ENCODE measurements at regions not wholly inside any gene's neighbourhood (a gene's known extent, or its start where the extent isn't known, plus 50 kb on each side); places are given as distances from the start of the nearest gene placed in this dataset.

GRCh38 chr2:35000453-35000852 is 1355.1 kb upstream of the CRIM1 start:
- no peak for TF ChIP-seq CTCF (IDR thresholded peaks at IDR 0.05)
- DNase-seq (ENCODE audit: low spot score): no peak
- no peak for ATAC-seq (ENCODE audit: low FRiP score)

GRCh38 chr2:34998741-34999140 is 1356.8 kb upstream of the CRIM1 start:
- no peak for DNase-seq (ENCODE audit: low spot score)
- no peak for TF ChIP-seq CTCF (IDR thresholded peaks at IDR 0.05)
- ATAC-seq (ENCODE audit: low FRiP score): no peak

- DNase-seq (ENCODE audit: low spot score) (no peak), ATAC-seq (ENCODE audit: low FRiP score) (no peak)
- no peak for TF ChIP-seq CTCF (IDR thresholded peaks at IDR 0.05)
Measured at GRCh38 chr2:34997779-34998178, 1357.8 kb upstream of the CRIM1 start.

GRCh38 chr2:34995196-34995595 is 1360.4 kb upstream of the CRIM1 start:
- no peak for TF ChIP-seq CTCF (IDR thresholded peaks at IDR 0.05)
- DNase-seq (ENCODE audit: low spot score) (no peak), ATAC-seq (ENCODE audit: low FRiP score) (no peak)

- DNase-seq (ENCODE audit: low spot score) (no peak), ATAC-seq (ENCODE audit: low FRiP score) (no peak)
- TF ChIP-seq CTCF (IDR thresholded peaks at IDR 0.05): no peak
Measured at GRCh38 chr2:34991508-34992274, 1363.9 kb upstream of the CRIM1 start.

GRCh38 chr2:34985474-34985873 is 1370.1 kb upstream of the CRIM1 start:
- ATAC-seq (ENCODE audit: low FRiP score): no peak
- no peak for DNase-seq (ENCODE audit: low spot score)
- TF ChIP-seq CTCF (IDR thresholded peaks at IDR 0.05): no peak

GRCh38 chr2:34980689-34981088 is 1374.9 kb upstream of the CRIM1 start:
- TF ChIP-seq CTCF (IDR thresholded peaks at IDR 0.05): no peak
- DNase-seq (ENCODE audit: low spot score): no peak
- no peak for ATAC-seq (ENCODE audit: low FRiP score)

Data from omental fat pad (tissue), 3 donors.